CD4-positive, alpha-beta T cell (primary cell): ENCODE measurements at regions not wholly inside any gene's neighbourhood (a gene's known extent, or its start where the extent isn't known, plus 50 kb on each side); places are given as distances from the start of the nearest gene placed in this dataset.

Experiments
- ATAC-seq: fragments of 200-7000 bp; cut with Tn5 transposase; one replicate; pipeline ENCODE4 v1.10.0; 2022; ENCODE audit warnings: mild to moderate bottlenecking; ENCODE audit not compliant: poor library complexity
- CTCF ChIA-PET: fragments of 350-600 bp; sonication (Branson Sonifier 250); formaldehyde crosslinking; loops from one replicate; lab custom pipeline; 2021; ENCODE audit warnings: antibody characterized with exemption, inconsistent platforms; lab: Charles Lee
- POLR2A ChIA-PET: fragments of 350-600 bp; sonication (Branson Sonifier 250); formaldehyde crosslinking; loops from one replicate; lab custom pipeline; 2021; ENCODE audit warnings: antibody characterized with exemption, inconsistent platforms; lab: Charles Lee
- DNase-seq, 14 experiments: peaks; one replicate each; pipeline ENCODE4 v3.0.0-alpha.2; 2013 to 2020; ENCODE audit warnings: mixed read lengths in 2 of 14
- H3K27ac ChIP-seq, 2 donors: one replicate each; pipeline versions ENCODE4 v1.5.1 to v1.7.0; 2013; ENCODE audit warnings: low read length in 2 of 2, low read depth in 1 of 2, mild to moderate bottlenecking in 1 of 2
- H3K27me3 ChIP-seq, 2 experiments: 1 replicate in 1 of 2; 2 replicates in 1 of 2; pipeline versions ENCODE4 v1.6.1 to v1.7.0; 2013; ENCODE audit warnings: low read length in 2 of 2, control low read depth in 1 of 2, mild to moderate bottlenecking in 1 of 2, moderate library complexity in 1 of 2; ENCODE audit not compliant: insufficient read depth in 2 of 2, control insufficient read depth in 1 of 2
- H3K36me3 ChIP-seq: one replicate; pipeline ENCODE4 v1.6.1; 2013; ENCODE audit warnings: low read length, control low read depth; ENCODE audit not compliant: insufficient read depth
- H3K4me1 ChIP-seq: one replicate; pipeline ENCODE4 v1.6.1; 2013; ENCODE audit warnings: low read length, control low read depth; ENCODE audit not compliant: insufficient read depth
- H3K4me3 ChIP-seq: one replicate; pipeline ENCODE4 v1.5.1; 2013; ENCODE audit warnings: mild to moderate bottlenecking, low read length, moderate library complexity
- H3K9me3 ChIP-seq, 2 experiments: 1 replicate in 1 of 2; 2 replicates in 1 of 2; pipeline versions ENCODE4 v1.6.1 to v1.7.0; 2013; ENCODE audit warnings: low read length in 2 of 2, mild to moderate bottlenecking in 2 of 2, control low read depth in 1 of 2, moderate library complexity in 1 of 2; ENCODE audit not compliant: control insufficient read depth in 1 of 2, insufficient read depth in 1 of 2
- H3K27ac Mint-ChIP-seq: one replicate; pipeline ENCODE4 v1.8.0; 2020; ENCODE audit warnings: mixed read lengths
- H3K27me3 Mint-ChIP-seq: one replicate; pipeline ENCODE4 v1.8.0; 2021; ENCODE audit warnings: mixed read lengths
- H3K36me3 Mint-ChIP-seq: one replicate; pipeline ENCODE4 v1.8.0; 2021; ENCODE audit warnings: low read depth, mixed read lengths
- H3K4me1 Mint-ChIP-seq: one replicate; pipeline ENCODE4 v1.8.0; 2021; ENCODE audit warnings: low read depth, mixed read lengths
- H3K4me3 Mint-ChIP-seq: one replicate; pipeline ENCODE4 v1.8.0; 2020; ENCODE audit warnings: mild to moderate bottlenecking, mixed read lengths
- H3K9me3 Mint-ChIP-seq: one replicate; pipeline ENCODE4 v1.8.0; 2020; ENCODE audit warnings: mixed read lengths
- intact Hi-C, 2 experiments: fragments of 100-400 bp; cut with DNase I in 1 of 2; cut with micrococcal nuclease in 1 of 2; formaldehyde crosslinking; loops; one replicate each; pipeline versions ENCODE4 v1.15.1 to v1.9.0; 2023 to 2025; cut with DNase I, micrococcal nuclease
- TF ChIP-seq, protein P1 (sequence below): fragments of 200-600 bp; IDR thresholded peaks from one replicate; pipeline ENCODE4 v1.8.0; 2022; ENCODE audit warnings: antibody characterized with exemption, mild to moderate bottlenecking

DNA sequence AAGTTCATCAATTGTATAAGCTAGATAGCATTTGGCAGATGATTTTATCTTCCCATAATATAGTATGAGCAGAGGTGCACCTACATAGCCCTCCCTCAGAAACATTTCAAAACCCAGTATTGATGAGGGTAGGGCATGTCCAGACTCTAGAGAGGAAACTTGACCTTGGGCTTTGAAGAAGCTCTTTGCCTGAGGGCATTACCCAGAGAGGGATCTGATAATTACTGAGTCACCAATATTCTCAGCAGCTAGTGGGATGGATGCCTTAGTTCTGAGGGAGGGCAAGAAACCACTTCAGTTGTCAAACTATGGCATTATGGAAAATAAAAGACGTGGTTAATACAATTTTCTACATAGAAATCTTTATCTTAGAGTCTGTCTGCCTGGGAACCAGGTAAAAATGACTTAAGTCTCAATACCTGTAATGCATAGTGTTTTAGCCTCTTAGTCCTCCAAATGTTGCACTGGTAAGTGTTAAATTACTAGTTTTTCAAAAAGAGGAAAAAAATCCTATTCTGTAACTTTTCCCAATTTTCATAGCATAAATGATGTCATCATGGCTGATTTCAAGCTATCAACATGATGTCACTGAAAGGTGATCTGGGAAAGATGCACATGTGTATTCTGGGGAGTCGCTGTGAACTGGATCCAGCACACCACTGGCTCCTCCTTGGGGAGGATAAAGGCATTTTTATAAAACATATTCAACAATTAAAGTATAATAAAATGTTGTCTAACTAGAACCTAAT lies 809.0 kb downstream of the KCTD16 start:
- TF ChIP-seq, protein P1, sequence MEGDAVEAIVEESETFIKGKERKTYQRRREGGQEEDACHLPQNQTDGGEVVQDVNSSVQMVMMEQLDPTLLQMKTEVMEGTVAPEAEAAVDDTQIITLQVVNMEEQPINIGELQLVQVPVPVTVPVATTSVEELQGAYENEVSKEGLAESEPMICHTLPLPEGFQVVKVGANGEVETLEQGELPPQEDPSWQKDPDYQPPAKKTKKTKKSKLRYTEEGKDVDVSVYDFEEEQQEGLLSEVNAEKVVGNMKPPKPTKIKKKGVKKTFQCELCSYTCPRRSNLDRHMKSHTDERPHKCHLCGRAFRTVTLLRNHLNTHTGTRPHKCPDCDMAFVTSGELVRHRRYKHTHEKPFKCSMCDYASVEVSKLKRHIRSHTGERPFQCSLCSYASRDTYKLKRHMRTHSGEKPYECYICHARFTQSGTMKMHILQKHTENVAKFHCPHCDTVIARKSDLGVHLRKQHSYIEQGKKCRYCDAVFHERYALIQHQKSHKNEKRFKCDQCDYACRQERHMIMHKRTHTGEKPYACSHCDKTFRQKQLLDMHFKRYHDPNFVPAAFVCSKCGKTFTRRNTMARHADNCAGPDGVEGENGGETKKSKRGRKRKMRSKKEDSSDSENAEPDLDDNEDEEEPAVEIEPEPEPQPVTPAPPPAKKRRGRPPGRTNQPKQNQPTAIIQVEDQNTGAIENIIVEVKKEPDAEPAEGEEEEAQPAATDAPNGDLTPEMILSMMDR: no peak
- Mint-ChIP-seq H3K4me3 (no peak overlapping the region), H3K36me3 (no peaks in the 10 kb centered on the region), H3K27me3 (no peaks in the 10 kb centered on the region), H3K27ac (no peak overlapping the region), H3K9me3 (peaks cover 2% of the 10 kb centered on the region), H3K4me1 (no peaks in the 10 kb centered on the region)
- no peaks in the 10 kb centered on the region for H3K27me3 ChIP-seq
- no peaks in the 10 kb centered on the region for H3K4me1 ChIP-seq
- H3K36me3 ChIP-seq: no peaks in the 10 kb centered on the region
- H3K27ac ChIP-seq: no peak overlapping the region
- ATAC-seq: no peak
- peaks cover 0 to 7% of the 10 kb centered on the region in 2 experiments for H3K9me3 ChIP-seq
- no peak overlapping the region for H3K4me3 ChIP-seq
- DNase-seq: no peak
- intact Hi-C loops: no loop called here
- POLR2A ChIA-PET: no interaction called here
- CTCF ChIA-PET: no interaction called here

DNA sequence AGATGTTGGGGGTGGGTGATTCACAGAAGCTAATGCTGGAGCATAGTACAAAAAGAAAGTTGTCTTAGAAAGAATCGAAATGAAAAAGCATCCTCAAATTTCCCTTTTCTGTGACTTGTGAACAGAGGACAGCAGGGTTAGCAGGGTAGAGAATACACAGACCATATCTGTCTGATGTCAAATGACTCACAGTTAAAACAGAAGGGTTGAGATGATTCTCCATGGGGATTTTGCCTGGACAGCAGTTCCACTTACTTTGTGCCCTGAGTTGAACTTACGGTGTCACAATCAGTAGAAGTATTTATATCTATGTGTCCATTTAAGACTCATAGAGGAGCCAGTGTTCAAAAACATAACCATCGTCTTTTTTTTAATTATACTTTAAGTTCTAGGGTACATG lies 801.6 kb downstream of the KCTD16 start:
- Histone ChIP-seq H3K27me3 (no peaks in the 10 kb centered on the region), H3K27ac (no peak overlapping the region), H3K9me3 (peaks cover 0 to 7% of the 10 kb centered on the region in 2 experiments), H3K36me3 (no peaks in the 10 kb centered on the region), H3K4me3 (no peak overlapping the region), H3K4me1 (no peaks in the 10 kb centered on the region)
- Mint-ChIP-seq H3K27ac (no peak overlapping the region), H3K27me3 (no peaks in the 10 kb centered on the region), H3K9me3 (peaks cover 4% of the 10 kb centered on the region), H3K36me3 (no peaks in the 10 kb centered on the region), H3K4me3 (no peak overlapping the region), H3K4me1 (no peaks in the 10 kb centered on the region)
- TF ChIP-seq, protein P1: no peak
- POLR2A ChIA-PET: no interaction called here
- intact Hi-C loops: no loop called here
- ATAC-seq: no peak
- CTCF ChIA-PET: no interaction called here
- no peak for DNase-seq

DNA sequence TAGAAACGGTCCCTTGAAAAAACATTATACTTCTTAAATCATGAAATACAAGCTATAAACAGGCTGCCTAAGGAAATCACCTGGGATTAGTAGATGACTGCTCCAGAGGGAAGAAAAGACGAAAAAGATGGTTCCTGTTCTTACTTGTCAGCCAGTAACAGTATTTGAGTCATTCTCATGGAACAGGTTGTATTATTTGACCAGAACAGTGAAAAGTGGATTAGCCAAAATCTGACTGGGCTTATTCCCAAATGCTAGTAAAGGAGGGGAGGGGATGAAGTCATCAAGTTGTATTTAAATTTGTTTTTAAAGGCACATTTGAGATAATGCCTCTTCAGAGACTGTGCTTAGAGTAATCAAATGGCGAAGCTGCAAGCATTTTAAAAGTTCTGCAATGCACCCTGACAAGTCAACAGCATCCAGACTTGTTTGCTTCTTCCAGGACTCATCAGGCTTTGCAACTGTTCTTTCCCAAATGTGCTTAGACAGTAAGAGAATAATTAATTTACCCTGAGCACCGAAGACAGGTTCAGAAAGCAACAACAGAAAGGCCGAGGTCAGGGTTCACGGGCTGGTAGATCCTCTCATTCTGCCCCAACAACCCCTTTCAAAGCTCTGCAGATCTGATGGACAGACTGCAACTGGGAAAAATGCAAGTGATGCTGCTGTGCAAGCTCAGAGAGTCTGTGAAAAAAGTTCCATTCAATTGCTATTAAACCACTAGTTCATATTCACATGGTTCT lies 800.6 kb downstream of the KCTD16 start:
- Mint-ChIP-seq H3K9me3 (peaks cover 6% of the 10 kb centered on the region), H3K4me1 (no peaks in the 10 kb centered on the region), H3K27ac (no peak overlapping the region), H3K27me3 (no peaks in the 10 kb centered on the region), H3K4me3 (no peak overlapping the region), H3K36me3 (no peaks in the 10 kb centered on the region)
- no peaks in the 10 kb centered on the region for H3K4me1 ChIP-seq
- H3K4me3 ChIP-seq: no peak overlapping the region
- H3K9me3 ChIP-seq: peaks cover 0 to 7% of the 10 kb centered on the region in 2 experiments
- DNase-seq (no peak), ATAC-seq (no peak)
- intact Hi-C loops: no loop called here
- H3K36me3 ChIP-seq: no peaks in the 10 kb centered on the region
- no peaks in the 10 kb centered on the region for H3K27me3 ChIP-seq
- TF ChIP-seq, protein P1: no peak
- ChIA-PET POLR2A (no interaction called here), CTCF (no interaction called here)
- H3K27ac ChIP-seq: no peak overlapping the region
